ENCODE measurements at regions not wholly inside any gene's neighbourhood (a gene's known extent, or its start where the extent isn't known, plus 50 kb on each side); places are given as distances from the start of the nearest gene placed in this dataset.
"Not testable (repeated sequence)": the region's sequence is repeated elsewhere in the genome, so short reads cannot be mapped to it uniquely, and the experiment has no call there.

DNA sequence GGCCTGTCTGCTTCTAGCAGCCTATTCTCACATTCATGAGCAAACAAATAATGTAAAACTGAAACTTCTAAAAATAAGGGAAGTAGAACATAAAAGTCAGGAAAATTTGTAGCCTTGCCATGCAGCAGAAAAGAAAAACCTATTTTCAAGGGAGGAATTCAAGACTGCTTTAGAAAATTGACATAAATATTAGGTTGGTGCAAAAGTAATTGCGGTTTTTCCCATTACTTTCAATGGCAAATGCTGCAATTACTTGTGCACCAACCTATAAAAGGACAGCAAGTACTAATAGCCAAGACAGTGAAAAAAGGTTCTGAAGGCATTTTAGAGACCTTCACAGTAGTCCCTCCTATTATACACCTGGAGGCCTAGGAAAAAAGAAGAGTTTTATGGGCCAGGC lies 457.8 kb downstream of the KLHL4 start (continued):
- no peak for TF ChIP-seq ZNF462 (CRISPR knock-in tag; IDR thresholded peaks at IDR 0.05)

- DNase-seq (ENCODE audit: low spot score); H3K27ac Mint-ChIP-seq; H3K4me3 ChIP-seq; H3K4me1 Mint-ChIP-seq; H4K20me1 ChIP-seq (replicated peaks; ENCODE audit: insufficient read depth); H3K4me3 Mint-ChIP-seq; H3K27me3 ChIP-seq (ENCODE audit: insufficient read depth); H3K4me1 ChIP-seq (ENCODE audit: insufficient read depth); H3K4me2 ChIP-seq; H3F3A ChIP-seq (replicated peaks; ENCODE audit: low read depth); H3K36me3 ChIP-seq (ENCODE audit: insufficient read depth); H3K27ac ChIP-seq (ENCODE audit: low read depth); ATAC-seq; H3K9me2 ChIP-seq (ENCODE audit: insufficient read depth); H3K79me2 ChIP-seq (replicated peaks; ENCODE audit: insufficient read depth); H3K27me3 Mint-ChIP-seq (ENCODE audit: insufficient read depth, low read depth, poor library complexity); H2AFZ ChIP-seq; H3K36me3 Mint-ChIP-seq (ENCODE audit: low read depth): not testable (repeated sequence)
- H3K9me3 Mint-ChIP-seq = peaks cover 10% of the 10 kb centered on the region; the same call in 1 of the 3 replicates
Observed at GRCh38 chrX:88007873-88008272, 490.3 kb downstream of the KLHL4 start.

- Histone ChIP-seq H3K4me1 (ENCODE audit: insufficient read depth) (no peaks in the 10 kb centered on the region), H3K36me3 (ENCODE audit: insufficient read depth) (no peaks in the 10 kb centered on the region), H4K20me1 (replicated peaks; ENCODE audit: insufficient read depth) (no peaks in the 10 kb centered on the region), H3F3A (replicated peaks; ENCODE audit: low read depth) (no peaks in the 10 kb centered on the region), H3K27ac (ENCODE audit: low read depth) (no peak overlapping the region), H3K79me2 (replicated peaks; ENCODE audit: insufficient read depth) (no peaks in the 10 kb centered on the region), H3K4me3 (no peak overlapping the region), H3K27me3 (ENCODE audit: insufficient read depth) (no peaks in the 10 kb centered on the region), H2AFZ (no peak overlapping the region), H3K4me2 (no peak overlapping the region), H3K9me2 (ENCODE audit: insufficient read depth) (no peaks in the 10 kb centered on the region)
- no peaks in the 10 kb centered on the region for H3K4me1 Mint-ChIP-seq
- no peaks in the 10 kb centered on the region for H3K27me3 Mint-ChIP-seq (ENCODE audit: insufficient read depth, low read depth, poor library complexity)
- H3K9me3 Mint-ChIP-seq = no peaks in the 10 kb centered on the region; the same call in 2 of the 3 replicates
- H3K36me3 Mint-ChIP-seq (ENCODE audit: low read depth) = no peaks in the 10 kb centered on the region
- no peak overlapping the region for H3K4me3 Mint-ChIP-seq
- no peak for DNase-seq (ENCODE audit: low spot score)
- ATAC-seq = no peak
- H3K27ac Mint-ChIP-seq = no peak overlapping the region
- TF ChIP-seq EZH2 (IDR thresholded peaks at IDR 0.05; ENCODE audit: low read depth, unreplicated experiment) (no peak), STAT1 (IDR thresholded peaks at IDR 0.05; ENCODE audit: unreplicated experiment) (no peak), ZNF331 (CRISPR knock-in tag; IDR thresholded peaks at IDR 0.05; ENCODE audit: low read depth) (no peak)
- TF ChIP-seq, protein P1, sequence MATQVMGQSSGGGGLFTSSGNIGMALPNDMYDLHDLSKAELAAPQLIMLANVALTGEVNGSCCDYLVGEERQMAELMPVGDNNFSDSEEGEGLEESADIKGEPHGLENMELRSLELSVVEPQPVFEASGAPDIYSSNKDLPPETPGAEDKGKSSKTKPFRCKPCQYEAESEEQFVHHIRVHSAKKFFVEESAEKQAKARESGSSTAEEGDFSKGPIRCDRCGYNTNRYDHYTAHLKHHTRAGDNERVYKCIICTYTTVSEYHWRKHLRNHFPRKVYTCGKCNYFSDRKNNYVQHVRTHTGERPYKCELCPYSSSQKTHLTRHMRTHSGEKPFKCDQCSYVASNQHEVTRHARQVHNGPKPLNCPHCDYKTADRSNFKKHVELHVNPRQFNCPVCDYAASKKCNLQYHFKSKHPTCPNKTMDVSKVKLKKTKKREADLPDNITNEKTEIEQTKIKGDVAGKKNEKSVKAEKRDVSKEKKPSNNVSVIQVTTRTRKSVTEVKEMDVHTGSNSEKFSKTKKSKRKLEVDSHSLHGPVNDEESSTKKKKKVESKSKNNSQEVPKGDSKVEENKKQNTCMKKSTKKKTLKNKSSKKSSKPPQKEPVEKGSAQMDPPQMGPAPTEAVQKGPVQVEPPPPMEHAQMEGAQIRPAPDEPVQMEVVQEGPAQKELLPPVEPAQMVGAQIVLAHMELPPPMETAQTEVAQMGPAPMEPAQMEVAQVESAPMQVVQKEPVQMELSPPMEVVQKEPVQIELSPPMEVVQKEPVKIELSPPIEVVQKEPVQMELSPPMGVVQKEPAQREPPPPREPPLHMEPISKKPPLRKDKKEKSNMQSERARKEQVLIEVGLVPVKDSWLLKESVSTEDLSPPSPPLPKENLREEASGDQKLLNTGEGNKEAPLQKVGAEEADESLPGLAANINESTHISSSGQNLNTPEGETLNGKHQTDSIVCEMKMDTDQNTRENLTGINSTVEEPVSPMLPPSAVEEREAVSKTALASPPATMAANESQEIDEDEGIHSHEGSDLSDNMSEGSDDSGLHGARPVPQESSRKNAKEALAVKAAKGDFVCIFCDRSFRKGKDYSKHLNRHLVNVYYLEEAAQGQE (IDR thresholded peaks at IDR 0.05; ENCODE audit: unreplicated experiment) = no peak
Observed at GRCh38 chrX:88024022-88024421, 506.4 kb downstream of the KLHL4 start.

Data from GM23338 (cell line).